SU-DHL-6 (cell line): ENCODE measurements at regions not wholly inside any gene's neighbourhood (a gene's known extent, or its start where the extent isn't known, plus 50 kb on each side); places are given as distances from the start of the nearest gene placed in this dataset.

Source experiments
- EZH2phosphoT487 ChIP-seq: fragments of 200-600 bp; sonication (generic), shearing (Covaris generic); conservative IDR thresholded peaks from 2 replicates; pipeline ENCODE4 v1.6.1; 2018; ENCODE audit warnings: mild to moderate bottlenecking, antibody characterized with exemption, low read length, moderate library complexity, mixed read lengths
- TF ChIP-seq, protein P1 (sequence below): fragments of 200-600 bp; sonication (generic); IDR thresholded peaks from one replicate; pipeline ENCODE4 v1.5.1; 2017; ENCODE audit warnings: antibody characterized with exemption, mild to moderate bottlenecking, low read length, moderate library complexity; ENCODE audit not compliant: insufficient read depth, poor library complexity, severe bottlenecking

DNA sequence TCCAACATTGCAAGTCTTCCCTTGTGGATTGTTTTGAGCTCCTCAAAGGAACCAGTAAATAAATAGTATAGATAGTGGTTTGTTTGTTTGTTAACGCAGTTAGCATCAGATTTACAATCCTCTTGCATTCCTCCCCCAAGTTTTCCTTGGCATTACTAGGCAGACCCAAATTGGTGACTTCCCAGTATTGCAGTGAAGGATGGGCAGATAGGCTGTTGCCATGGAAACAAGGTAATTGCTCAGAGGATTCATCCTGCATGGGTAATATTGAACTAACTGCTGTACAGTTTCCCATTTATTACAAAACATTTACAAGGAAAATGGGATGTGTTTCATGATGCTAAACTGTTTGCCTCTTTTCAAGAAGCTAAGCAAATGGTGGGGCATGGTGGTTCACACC, 477.2 kb downstream of the EPM2A start:
- TF ChIP-seq, protein P1, sequence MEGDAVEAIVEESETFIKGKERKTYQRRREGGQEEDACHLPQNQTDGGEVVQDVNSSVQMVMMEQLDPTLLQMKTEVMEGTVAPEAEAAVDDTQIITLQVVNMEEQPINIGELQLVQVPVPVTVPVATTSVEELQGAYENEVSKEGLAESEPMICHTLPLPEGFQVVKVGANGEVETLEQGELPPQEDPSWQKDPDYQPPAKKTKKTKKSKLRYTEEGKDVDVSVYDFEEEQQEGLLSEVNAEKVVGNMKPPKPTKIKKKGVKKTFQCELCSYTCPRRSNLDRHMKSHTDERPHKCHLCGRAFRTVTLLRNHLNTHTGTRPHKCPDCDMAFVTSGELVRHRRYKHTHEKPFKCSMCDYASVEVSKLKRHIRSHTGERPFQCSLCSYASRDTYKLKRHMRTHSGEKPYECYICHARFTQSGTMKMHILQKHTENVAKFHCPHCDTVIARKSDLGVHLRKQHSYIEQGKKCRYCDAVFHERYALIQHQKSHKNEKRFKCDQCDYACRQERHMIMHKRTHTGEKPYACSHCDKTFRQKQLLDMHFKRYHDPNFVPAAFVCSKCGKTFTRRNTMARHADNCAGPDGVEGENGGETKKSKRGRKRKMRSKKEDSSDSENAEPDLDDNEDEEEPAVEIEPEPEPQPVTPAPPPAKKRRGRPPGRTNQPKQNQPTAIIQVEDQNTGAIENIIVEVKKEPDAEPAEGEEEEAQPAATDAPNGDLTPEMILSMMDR: no peak
- TF ChIP-seq EZH2phosphoT487: no peak
